Ovary (tissue), 3 donors: ENCODE measurements at regions not wholly inside any gene's neighbourhood (a gene's known extent, or its start where the extent isn't known, plus 50 kb on each side); places are given as distances from the start of the nearest gene placed in this dataset.

Experiments
- EP300 ChIP-seq: sonication (generic); formaldehyde crosslinking; IDR thresholded peaks from one replicate; pipeline ENCODE4 v1.6.1; 2017; ENCODE audit warnings: antibody characterized with exemption
- POLR2A ChIP-seq: fragments of 450-650 bp; IDR thresholded peaks from one replicate; pipeline ENCODE4 v1.6.1; 2017; ENCODE audit warnings: antibody characterized with exemption, mild to moderate bottlenecking, moderate library complexity
- TF ChIP-seq, protein P1 (sequence below), 3 donors: fragments of 450-650 bp in 2 of 3; fragments of 200-600 bp in 1 of 3; IDR thresholded peaks; one replicate each; pipeline versions ENCODE4 v1.5.1 to v1.8.0; 2016 to 2022; ENCODE audit warnings: antibody characterized with exemption in 3 of 3, mild to moderate bottlenecking in 1 of 3
- donor health status: DM: no; HTN: no; CAD: no.

DNA sequence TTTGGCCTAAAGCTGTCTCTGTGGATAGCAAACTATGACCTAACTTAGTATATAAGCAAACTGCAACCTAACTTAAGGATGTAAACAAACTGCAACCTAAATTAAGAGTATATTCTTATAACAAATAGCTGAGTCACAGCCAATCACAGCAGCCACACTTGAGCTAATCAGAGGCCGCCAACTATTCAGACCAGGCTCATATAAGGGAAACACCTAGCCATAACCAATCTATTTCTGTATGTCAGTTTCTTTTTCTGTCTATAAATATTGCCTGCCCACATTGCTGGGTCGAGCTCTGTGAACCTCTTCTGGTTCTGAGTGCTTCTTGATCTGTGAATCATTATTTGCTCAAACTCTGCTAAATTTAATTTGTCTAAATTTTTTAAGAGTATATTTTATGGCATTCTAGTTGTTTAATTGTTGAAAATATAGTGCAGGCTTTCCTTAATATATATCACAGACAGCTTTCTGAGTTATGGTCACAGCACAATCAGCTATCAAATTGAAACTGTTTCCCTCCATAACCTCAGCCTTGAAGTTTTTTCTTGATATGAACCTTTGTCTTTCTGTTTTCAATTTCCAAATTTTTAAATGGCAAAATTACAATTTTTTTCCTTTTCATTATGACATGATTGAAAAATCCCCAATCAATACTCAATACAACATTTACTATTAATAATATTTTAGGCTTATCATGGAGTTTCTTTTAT is 327.1 kb upstream of the NUDT12 start:
- TF ChIP-seq, protein P1, sequence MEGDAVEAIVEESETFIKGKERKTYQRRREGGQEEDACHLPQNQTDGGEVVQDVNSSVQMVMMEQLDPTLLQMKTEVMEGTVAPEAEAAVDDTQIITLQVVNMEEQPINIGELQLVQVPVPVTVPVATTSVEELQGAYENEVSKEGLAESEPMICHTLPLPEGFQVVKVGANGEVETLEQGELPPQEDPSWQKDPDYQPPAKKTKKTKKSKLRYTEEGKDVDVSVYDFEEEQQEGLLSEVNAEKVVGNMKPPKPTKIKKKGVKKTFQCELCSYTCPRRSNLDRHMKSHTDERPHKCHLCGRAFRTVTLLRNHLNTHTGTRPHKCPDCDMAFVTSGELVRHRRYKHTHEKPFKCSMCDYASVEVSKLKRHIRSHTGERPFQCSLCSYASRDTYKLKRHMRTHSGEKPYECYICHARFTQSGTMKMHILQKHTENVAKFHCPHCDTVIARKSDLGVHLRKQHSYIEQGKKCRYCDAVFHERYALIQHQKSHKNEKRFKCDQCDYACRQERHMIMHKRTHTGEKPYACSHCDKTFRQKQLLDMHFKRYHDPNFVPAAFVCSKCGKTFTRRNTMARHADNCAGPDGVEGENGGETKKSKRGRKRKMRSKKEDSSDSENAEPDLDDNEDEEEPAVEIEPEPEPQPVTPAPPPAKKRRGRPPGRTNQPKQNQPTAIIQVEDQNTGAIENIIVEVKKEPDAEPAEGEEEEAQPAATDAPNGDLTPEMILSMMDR (IDR thresholded peaks at IDR 0.05), result no peak
- TF ChIP-seq EP300 (no peak), POLR2A (no peak)
